MG63 (cell line): ENCODE measurements at regions not wholly inside any gene's neighbourhood (a gene's known extent, or its start where the extent isn't known, plus 50 kb on each side); places are given as distances from the start of the nearest gene placed in this dataset.

Source experiments
- DNase-seq: peaks from one replicate; pipeline ENCODE4 v3.0.0-alpha.2; 2020
- H3K27me3 ChIP-seq: fragments of 250-450 bp; sonication (Bioruptor Pico); 2 replicates; pipeline ENCODE4 v1.5.1; 2020; ENCODE audit warnings: mild to moderate bottlenecking, moderate library complexity
- H3K36me3 ChIP-seq: fragments of 250-450 bp; sonication (Bioruptor Pico); 2 replicates; pipeline ENCODE4 v1.5.1; 2020; ENCODE audit warnings: mild to moderate bottlenecking, moderate library complexity
- H3K4me3 ChIP-seq: fragments of 250-450 bp; sonication (Bioruptor Pico); 2 replicates; pipeline ENCODE4 v1.5.1; 2020; ENCODE audit warnings: mild to moderate bottlenecking, moderate library complexity
- H3K9me3 ChIP-seq: fragments of 250-450 bp; sonication (Bioruptor Pico); 2 replicates; pipeline ENCODE4 v1.5.1; 2020; ENCODE audit warnings: mild to moderate bottlenecking, moderate library complexity

DNA sequence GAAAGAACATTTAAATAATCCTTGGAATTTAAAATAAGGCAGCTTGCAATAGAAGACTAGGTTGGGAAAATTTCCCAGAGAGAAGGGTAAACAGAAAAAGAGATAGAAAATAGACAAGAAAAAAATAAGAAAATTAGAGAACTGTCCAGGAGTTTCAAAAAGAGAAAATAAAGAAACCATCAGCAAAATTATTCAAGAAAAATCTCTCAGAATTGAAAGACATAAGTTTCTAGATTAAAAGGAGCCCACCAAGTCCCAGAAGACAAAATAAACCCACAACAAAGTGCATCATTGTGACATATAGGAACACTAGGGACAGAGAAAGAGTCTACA lies 88.6 kb upstream of the CDYL start:
- no peak for DNase-seq
- H3K4me3 ChIP-seq: peak overlapping the region; percentile 36
- H3K36me3 ChIP-seq: no peaks in the 10 kb centered on the region
- no peaks in the 10 kb centered on the region for H3K9me3 ChIP-seq
- H3K27me3 ChIP-seq: no peaks in the 10 kb centered on the region

DNA sequence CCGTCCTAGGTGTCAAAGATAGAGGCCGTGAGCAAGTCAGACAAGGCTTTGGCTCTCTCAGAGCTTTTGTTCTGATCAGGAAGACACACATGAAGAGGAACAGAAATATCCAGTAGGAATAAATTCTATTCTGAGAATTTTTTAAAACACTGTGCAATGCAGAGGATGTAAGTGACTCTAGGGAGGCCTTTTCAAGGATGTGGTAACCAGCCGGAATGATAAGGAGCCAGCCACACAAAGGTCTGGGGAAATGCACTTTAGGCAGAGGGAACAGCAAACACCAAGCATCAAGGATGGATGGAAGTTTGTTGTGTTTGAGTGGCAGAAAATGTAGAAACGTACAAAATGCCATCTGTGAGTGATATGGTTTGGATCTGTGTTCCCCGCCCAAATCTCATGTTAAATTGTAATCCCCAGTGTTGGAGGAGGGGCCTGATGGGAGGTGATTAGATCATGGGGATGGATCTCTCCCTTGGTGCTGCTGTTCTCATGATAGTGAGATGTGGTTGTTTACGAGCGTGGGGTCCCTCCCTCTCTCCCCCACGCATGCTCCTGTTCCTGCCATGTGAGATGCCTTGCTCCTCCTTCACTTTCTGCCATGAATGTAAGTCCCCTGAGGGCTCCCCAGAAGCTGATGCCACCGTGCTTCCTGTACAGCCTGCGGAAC lies 93.6 kb upstream of the CDYL start:
- Histone ChIP-seq H3K4me3 (no peak overlapping the region), H3K36me3 (no peaks in the 10 kb centered on the region), H3K27me3 (no peaks in the 10 kb centered on the region), H3K9me3 (no peaks in the 10 kb centered on the region)
- DNase-seq: no peak

DNA sequence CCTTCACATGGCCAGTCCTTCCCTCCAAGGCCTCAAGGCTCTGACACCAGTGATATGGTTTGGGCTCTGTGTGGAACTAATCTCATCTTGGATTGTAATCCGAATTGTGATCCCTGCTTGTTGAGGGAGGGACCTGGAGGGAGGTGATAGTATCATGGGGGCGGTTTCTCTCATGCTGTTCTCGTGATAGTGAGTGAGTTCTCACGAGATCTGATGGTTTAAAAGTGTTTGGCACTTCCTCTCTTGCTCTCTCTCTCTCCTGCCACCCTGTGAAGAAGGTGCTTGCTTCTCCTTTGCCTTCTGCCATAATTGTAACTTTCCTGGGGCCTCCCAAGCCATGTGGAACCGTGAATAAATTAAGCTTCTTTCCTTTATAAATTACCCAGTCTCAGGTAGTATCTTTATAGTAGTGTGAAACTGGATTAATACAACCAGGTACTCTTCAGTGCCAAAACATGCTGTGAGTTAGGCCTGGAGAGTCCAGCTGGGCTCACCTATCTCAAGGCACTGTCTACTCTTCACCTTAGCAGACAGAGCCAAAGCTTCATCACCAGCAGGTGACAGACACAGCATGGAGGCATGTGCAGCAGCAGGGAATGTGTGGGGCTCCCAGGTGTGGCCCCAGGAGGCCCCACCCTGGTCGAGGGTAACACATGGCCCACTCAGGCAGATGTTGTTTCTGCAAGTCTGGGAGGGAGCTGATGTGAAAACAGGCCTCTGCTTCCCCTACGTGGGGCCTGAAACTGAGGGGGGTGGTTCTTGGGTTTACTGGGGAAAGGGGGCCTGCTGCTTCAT lies 97.5 kb upstream of the CDYL start:
- no peaks in the 10 kb centered on the region for H3K36me3 ChIP-seq
- DNase-seq: no peak
- no peak overlapping the region for H3K4me3 ChIP-seq
- H3K9me3 ChIP-seq: no peaks in the 10 kb centered on the region
- H3K27me3 ChIP-seq: no peaks in the 10 kb centered on the region

DNA sequence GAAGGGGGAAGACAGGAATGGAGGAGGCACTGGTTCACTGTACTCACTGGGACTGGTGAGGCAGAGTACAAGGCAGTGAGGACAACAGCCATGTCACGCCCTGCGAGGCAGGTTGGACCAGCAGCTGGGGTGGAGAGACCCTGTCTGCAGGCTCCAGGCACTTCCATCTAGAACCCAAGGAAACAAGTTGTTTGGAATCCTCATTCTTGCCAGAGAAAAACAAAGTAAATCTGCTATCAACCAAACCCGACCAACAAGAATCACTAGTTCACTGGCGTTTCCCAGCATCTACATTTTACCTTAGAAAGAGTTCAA lies 98.5 kb upstream of the CDYL start:
- H3K9me3 ChIP-seq: no peaks in the 10 kb centered on the region
- no peaks in the 10 kb centered on the region for H3K36me3 ChIP-seq
- no peaks in the 10 kb centered on the region for H3K27me3 ChIP-seq
- H3K4me3 ChIP-seq: no peak overlapping the region
- no peak for DNase-seq

DNA sequence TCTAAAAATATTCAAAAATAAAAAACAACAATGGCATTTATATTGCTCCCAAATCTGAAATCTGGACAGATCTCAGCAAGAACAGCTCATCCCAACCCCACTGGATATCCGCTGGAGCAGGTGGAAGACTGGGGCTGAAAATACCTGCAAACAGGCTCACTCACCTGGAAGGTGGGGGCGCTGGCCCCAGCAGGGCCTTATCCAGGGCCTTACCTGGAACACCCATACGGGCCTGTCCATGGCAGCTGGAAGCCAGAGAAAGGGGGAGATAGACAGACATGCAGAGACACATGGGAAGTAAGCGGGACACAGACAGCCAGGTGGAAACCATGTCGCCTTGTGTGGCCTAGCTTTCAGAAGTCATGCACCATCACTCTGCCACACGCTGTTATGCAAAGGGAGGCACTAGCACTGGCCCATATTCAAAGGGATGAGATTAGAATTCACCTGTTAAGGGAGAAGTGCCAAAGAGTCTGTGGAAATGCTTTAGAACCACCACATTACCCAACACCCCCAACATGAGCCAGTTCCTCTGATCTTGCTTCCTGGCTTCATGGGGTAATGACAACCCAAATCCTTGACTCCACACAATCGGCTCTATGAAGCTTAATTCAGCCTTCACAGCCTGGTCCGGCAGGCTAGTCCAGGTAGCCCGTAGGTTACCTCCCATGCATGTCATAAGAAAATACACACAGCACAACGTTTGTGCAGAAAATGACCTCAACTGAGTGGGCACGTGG lies 99.0 kb upstream of the CDYL start:
- DNase-seq: no peak
- Histone ChIP-seq H3K9me3 (no peaks in the 10 kb centered on the region), H3K27me3 (no peaks in the 10 kb centered on the region), H3K4me3 (no peak overlapping the region), H3K36me3 (no peaks in the 10 kb centered on the region)

DNA sequence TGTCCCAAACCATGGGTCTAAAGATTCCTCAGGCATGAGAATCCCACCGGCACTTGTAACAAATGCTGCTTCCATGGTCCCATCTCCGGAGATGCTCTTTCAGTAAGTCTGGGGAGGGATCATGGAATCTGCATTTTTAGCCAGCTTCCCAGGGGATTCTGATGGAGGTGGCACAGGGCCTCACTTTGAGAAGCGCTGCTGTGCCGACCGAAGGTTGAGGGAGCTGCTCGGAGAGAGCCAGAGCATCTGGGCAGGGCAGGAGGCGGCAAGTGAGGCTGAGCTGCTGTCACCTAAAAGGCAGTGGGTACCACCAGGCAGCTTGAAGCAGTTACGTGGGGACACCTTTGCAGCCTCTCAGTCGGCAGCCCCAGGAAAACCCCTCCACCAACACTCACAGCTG lies 100.2 kb upstream of the CDYL start:
- Histone ChIP-seq H3K36me3 (no peaks in the 10 kb centered on the region), H3K9me3 (no peaks in the 10 kb centered on the region)
- no peak for DNase-seq

DNA sequence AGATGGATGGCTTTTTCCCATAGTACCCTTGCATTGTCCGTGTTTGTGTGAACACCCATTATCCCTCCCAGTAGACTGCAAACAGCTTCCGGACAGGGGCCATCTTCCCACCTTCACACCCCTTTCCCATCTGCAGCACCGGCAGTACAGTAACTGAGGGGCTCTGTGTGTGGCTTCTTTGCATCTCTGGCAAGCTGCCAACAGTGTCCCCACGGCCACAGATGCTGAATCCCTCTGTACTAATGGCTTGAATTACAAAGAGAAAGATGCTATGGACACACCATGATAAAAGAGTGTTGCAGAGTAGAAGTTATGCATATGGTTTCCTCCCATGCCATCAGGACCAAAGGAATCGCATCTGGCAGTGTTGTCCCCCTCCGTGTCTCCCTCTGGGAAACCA lies 101.1 kb upstream of the CDYL start:
- no peaks in the 10 kb centered on the region for H3K27me3 ChIP-seq
- H3K4me3 ChIP-seq: no peak overlapping the region
- no peaks in the 10 kb centered on the region for H3K9me3 ChIP-seq

More for the DNA sequence above, 100.2 kb upstream of the CDYL start:
- Histone ChIP-seq H3K27me3 (no peaks in the 10 kb centered on the region), H3K4me3 (no peak overlapping the region)

DNA sequence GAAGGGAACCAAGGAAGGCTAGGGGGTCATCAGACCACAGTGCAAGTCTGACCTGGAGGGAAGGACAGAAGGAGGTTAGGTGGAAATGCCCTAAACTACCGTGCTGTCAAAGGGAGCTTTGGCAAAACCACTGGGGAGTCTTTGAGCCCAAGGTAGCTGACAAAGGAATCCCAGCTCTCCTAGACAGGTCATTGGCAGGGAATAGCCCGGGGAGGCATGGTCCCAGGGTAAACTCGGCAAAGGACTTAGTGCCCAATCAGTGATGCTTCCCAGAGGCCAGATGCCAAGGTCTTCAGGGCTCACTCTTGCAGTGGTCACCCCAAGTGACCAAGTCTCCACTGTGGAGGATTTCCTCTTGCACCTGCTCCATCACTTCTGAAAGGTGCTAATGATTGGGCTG lies 102.3 kb upstream of the CDYL start:
- Histone ChIP-seq H3K4me3 (no peak overlapping the region), H3K27me3 (no peaks in the 10 kb centered on the region), H3K36me3 (no peaks in the 10 kb centered on the region), H3K9me3 (no peaks in the 10 kb centered on the region)
- DNase-seq: no peak

More for the DNA sequence above, 101.1 kb upstream of the CDYL start:
- H3K36me3 ChIP-seq: no peaks in the 10 kb centered on the region
- no peak for DNase-seq

DNA sequence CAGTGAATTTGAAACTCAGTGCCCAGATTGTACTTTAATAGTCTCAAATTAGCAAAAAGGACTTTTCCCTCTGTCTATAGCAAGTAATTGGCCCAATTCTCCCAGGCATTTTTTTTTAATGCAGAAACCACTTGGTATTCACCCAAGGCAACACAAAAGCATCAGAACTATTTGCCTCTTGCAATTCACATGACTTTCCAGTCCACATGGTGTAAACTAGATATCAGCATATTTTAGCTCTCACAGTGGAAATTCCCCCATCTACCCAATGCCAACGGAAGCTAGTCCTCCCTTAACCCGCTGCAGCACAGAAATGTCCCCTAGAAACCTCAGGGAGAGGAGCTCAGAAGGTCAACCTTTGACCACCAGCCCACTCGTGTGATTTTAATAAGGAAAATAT lies 103.4 kb upstream of the CDYL start:
- no peaks in the 10 kb centered on the region for H3K9me3 ChIP-seq
- no peaks in the 10 kb centered on the region for H3K36me3 ChIP-seq
- H3K4me3 ChIP-seq: no peak overlapping the region
- DNase-seq: no peak
- no peaks in the 10 kb centered on the region for H3K27me3 ChIP-seq

DNA sequence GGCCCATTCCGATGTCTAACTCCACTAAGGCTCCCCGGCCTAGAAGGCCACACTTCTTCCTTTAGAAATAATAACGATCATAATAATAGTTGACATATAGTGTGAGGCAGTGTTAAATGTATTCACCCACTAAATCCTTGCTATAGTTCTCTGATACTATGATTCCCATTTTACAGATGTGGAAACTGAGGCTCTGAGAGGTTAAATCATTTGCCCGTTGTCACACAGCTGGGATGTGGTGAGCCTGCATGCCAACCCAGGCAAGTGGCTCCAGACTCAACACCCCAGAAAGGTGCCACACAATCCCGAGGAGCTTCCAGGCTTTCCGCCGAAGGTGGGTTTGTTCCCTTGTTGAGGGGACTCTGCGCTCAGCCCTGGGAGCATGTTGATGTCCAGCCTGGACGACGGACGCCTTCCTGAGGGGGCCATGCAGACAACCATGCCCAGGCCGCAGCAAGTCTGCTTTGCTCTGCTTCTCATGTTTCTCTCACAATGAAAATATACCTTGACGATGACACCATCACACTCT lies 104.6 kb upstream of the CDYL start:
- Histone ChIP-seq H3K4me3 (no peak overlapping the region), H3K9me3 (no peaks in the 10 kb centered on the region), H3K27me3 (no peaks in the 10 kb centered on the region), H3K36me3 (no peaks in the 10 kb centered on the region)
- DNase-seq: no peak

DNA sequence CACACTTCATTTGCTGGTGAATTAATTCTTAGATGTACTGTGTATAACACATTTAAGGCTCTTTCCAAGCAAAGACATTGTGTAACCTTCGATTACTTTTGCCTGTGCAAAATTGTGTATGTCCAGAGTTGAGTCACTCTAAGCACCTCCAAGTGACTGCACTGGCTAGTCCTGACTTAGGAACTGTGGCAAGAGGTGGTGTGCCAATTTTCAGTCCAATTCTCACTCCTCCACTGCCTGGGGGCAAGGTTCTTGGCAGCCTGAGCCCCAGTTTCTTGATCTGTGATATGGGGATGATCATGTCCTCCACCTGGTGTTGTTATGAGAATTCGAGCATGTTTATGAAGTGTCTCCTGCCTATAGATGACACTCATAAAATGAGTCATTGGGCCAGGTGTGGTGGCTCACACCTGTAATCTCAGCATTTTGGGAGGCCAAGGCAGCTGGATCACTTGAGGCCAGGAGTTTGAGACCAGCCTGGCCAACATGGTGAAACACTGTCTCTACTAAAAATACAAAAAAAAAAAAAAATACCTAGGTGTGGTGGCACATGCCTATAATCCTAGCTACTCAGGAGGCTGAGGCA lies 105.3 kb upstream of the CDYL start:
- no peak for DNase-seq
- no peaks in the 10 kb centered on the region for H3K9me3 ChIP-seq
- no peaks in the 10 kb centered on the region for H3K27me3 ChIP-seq
- H3K36me3 ChIP-seq: no peaks in the 10 kb centered on the region
- no peak overlapping the region for H3K4me3 ChIP-seq

DNA sequence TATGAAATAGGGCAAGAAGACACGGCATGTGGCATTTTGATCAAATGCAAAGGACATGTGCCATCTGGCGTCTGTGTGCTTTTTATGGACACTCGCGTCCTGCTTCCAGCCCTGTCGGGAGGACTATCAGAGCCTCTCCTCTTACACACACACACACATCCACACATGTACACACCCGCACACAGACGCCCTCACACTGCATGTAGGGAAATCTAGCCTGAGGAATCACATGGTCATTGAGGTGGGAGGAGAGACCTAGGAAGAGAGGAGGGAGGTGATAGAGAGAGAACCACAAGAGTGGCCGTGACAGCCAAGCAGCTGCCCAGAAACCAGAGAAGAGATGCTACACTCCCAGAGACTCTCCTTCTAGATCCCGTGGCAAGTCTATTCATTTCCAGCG lies 105.9 kb upstream of the CDYL start:
- DNase-seq: no peak

DNA sequence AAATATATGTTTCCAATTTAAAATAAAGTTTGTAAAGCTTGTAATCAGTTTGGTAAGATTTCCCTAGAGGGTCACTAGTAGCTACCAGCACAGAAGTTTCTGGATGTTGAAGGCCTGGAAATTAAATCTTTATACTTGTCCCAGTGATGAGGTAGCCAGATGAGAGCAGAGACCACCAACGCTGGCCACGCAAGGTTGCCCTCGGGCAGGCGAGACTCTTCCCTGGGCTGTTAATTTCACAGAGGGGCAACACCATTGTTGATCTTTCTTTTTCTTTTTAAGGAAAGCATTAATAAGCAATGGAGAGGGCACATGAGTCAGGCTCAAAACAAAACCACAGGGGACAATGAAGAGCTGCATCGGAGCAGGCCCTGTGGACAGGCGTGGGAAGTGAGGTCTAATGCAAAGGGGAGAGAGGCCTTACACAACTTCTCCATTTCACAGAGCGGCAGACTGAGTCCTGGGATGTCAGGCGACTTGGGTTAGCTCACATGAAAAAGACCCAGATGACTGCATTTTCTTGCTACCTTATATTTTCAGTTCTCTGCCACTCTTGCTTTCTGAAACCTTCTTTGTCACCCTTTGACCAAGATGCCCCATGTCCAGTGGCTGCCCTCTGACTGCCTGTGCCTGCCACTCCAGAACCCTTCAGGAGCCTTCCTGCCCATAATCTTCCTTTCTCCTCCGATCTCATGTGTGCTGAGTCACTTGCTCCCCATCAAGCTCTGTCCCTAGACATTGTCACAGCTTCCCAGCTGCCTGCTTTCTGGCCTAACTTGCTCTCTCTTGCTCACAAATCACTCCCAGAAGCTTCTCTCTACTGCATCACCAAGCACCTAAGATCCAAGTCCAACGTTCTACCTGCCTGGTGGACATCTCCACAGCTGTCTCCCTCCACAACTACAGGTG lies 107.7 kb upstream of the CDYL start:
- no peaks in the 10 kb centered on the region for H3K36me3 ChIP-seq

More for the DNA sequence above, 105.9 kb upstream of the CDYL start:
- H3K27me3 ChIP-seq: no peaks in the 10 kb centered on the region
- H3K9me3 ChIP-seq: no peaks in the 10 kb centered on the region
- no peaks in the 10 kb centered on the region for H3K36me3 ChIP-seq
- H3K4me3 ChIP-seq: no peak overlapping the region

DNA sequence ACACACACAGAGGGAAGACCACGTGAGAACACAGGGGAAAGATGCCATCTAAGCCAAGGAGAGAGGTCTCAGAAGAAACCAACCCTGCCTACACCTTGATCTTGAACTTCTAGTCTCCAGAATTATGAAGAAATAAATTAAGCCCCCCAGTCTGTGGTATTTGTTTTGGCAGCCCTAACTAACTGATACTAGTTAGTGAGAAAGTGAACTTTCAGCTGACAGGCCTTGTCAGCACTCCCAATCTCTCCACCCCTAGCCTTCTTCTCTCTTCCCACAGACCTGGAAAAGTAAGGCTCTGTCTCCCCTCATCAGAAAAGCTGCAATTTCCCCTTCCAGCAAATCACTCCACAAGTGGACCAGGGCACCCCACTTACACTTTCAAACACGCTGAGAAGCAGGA lies 108.6 kb upstream of the CDYL start:
- Histone ChIP-seq H3K9me3 (no peaks in the 10 kb centered on the region), H3K36me3 (no peaks in the 10 kb centered on the region), H3K4me3 (no peak overlapping the region), H3K27me3 (no peaks in the 10 kb centered on the region)
- DNase-seq: no peak

More for the DNA sequence above, 107.7 kb upstream of the CDYL start:
- DNase-seq: no peak
- H3K4me3 ChIP-seq: no peak overlapping the region
- no peaks in the 10 kb centered on the region for H3K9me3 ChIP-seq
- no peaks in the 10 kb centered on the region for H3K27me3 ChIP-seq

DNA sequence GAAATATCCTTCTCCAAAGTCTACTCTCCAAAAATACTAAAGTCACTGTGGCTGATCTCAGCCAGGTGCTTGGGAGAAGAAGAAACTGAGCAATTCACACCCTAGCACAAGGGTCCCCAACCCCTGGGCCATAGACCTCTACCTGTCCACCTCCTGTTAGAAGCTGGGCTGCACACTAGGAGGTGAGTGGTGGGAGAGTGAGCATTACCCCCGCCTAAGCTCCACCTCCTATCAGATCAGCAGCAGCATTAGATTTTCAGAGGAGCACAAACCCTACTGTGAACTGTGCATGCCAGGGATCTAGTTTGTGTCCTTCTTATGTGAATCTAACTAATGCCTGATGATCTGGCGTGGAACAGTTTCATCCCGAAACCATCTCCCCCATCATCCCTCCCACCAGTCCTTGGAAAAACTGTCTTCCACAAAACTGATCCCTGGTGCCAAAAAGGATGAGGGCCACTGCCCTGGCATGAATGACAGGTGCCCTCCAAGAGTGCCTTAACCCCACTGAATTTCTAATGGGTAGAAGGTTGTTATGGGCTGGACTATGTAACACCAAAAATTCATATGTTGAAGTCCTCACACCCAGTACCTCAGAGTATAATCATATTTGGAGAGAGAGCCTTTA lies 109.2 kb upstream of the CDYL start:
- no peaks in the 10 kb centered on the region for H3K36me3 ChIP-seq
- H3K9me3 ChIP-seq: no peaks in the 10 kb centered on the region
- no peak for DNase-seq
- no peak overlapping the region for H3K4me3 ChIP-seq
- no peaks in the 10 kb centered on the region for H3K27me3 ChIP-seq
